Prostate gland (tissue), 2 donors: ENCODE measurements at regions not wholly inside any gene's neighbourhood (a gene's known extent, or its start where the extent isn't known, plus 50 kb on each side); places are given as distances from the start of the nearest gene placed in this dataset.

Experiments
- DNase-seq: peaks from one replicate; pipeline ENCODE4 v3.0.0-alpha.2; 2019; ENCODE audit warnings: low spot score
- H3K27ac ChIP-seq, 2 donors: fragments of 200-600 bp; sonication (generic); 2 replicates each; pipeline ENCODE4 v1.5.1; 2017 to 2019
- H3K27me3 ChIP-seq: fragments of 200-600 bp; sonication (generic); replicated peaks from 2 replicates; pipeline ENCODE4 v1.5.1; 2019; ENCODE audit not compliant: insufficient read depth
- H3K36me3 ChIP-seq, 2 donors: fragments of 200-600 bp; sonication (generic); 1 replicate in 1 of 2; 2 replicates in 1 of 2; pipeline versions ENCODE4 v1.5.1 to v1.8.1; 2017 to 2019
- H3K4me1 ChIP-seq: fragments of 200-600 bp; sonication (generic); replicated peaks from 2 replicates; pipeline ENCODE4 v1.5.1; 2019
- H3K4me3 ChIP-seq, 2 donors: fragments of 200-600 bp; sonication (generic); 2 replicates each; pipeline ENCODE4 v1.5.1; 2017 to 2019
- H3K9me3 ChIP-seq: fragments of 200-600 bp; sonication (generic); 2 replicates; pipeline ENCODE4 v1.5.1; 2017
- POLR2A ChIP-seq: fragments of 450-650 bp; IDR thresholded peaks from one replicate; pipeline ENCODE4 v1.6.1; 2016; ENCODE audit warnings: antibody characterized with exemption, mild to moderate bottlenecking
- POLR2AphosphoS5 ChIP-seq: sonication (generic); formaldehyde crosslinking; IDR thresholded peaks from one replicate; pipeline ENCODE4 v1.6.1; 2017; ENCODE audit warnings: antibody characterized with exemption
- WGBS: methylation state at CpG from one replicate; pipeline ENCODE4 v1.1.5; 2018; 5-methylcytosine and 5-hydroxymethylcytosine counted together
- intact Hi-C: fragments of 100-400 bp; cut with DNase I; formaldehyde crosslinking; loops from one replicate; pipeline ENCODE4 v1.14.2; 2022
- TF ChIP-seq, protein P1 (sequence below), 4 experiments: fragments of 200-600 bp in 2 of 4; fragments of 450-650 bp in 2 of 4; sonication (generic) in 2 of 4; IDR thresholded peaks; 1 replicate in 3 of 4; 2 replicates in 1 of 4; pipeline ENCODE4 v1.5.1; 2016 to 2019; ENCODE audit warnings: antibody characterized with exemption in 4 of 4, mild to moderate bottlenecking in 2 of 4, moderate library complexity in 2 of 4

DNA sequence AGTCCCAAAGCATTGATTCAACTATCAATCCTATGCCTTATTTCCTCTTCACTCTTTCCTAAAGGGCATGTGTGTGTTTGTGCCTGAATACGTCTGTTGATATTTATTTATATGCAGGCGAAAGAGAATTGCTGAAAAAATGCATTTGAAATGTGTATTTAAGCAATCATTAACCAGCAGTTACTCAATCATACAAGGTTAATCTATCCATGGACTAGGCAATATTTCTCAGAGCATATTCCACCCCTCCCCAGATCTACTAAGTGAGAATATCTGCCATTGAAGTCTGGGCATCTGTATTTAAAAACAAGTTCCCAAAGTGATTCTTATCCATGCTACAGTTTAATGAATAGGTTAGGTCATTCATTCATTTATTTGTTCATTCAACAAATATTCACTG lies 113.6 kb downstream of the RASGEF1B start:
- Histone ChIP-seq H3K27ac (no peak overlapping the region), H3K27me3 (no peaks in the 10 kb centered on the region), H3K36me3 (no peaks in the 10 kb centered on the region), H3K4me3 (no peak overlapping the region), H3K9me3 (no peaks in the 10 kb centered on the region), H3K4me1 (no peaks in the 10 kb centered on the region)
- DNase-seq = no peak
- 61% methylated on average over 2 of the region's 2 CpGs for WGBS
- intact Hi-C loops = no loop called here
- no peak for TF ChIP-seq POLR2AphosphoS5
- TF ChIP-seq POLR2A = no peak
- TF ChIP-seq, protein P1, sequence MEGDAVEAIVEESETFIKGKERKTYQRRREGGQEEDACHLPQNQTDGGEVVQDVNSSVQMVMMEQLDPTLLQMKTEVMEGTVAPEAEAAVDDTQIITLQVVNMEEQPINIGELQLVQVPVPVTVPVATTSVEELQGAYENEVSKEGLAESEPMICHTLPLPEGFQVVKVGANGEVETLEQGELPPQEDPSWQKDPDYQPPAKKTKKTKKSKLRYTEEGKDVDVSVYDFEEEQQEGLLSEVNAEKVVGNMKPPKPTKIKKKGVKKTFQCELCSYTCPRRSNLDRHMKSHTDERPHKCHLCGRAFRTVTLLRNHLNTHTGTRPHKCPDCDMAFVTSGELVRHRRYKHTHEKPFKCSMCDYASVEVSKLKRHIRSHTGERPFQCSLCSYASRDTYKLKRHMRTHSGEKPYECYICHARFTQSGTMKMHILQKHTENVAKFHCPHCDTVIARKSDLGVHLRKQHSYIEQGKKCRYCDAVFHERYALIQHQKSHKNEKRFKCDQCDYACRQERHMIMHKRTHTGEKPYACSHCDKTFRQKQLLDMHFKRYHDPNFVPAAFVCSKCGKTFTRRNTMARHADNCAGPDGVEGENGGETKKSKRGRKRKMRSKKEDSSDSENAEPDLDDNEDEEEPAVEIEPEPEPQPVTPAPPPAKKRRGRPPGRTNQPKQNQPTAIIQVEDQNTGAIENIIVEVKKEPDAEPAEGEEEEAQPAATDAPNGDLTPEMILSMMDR (IDR thresholded peaks at IDR 0.05) = no peak

DNA sequence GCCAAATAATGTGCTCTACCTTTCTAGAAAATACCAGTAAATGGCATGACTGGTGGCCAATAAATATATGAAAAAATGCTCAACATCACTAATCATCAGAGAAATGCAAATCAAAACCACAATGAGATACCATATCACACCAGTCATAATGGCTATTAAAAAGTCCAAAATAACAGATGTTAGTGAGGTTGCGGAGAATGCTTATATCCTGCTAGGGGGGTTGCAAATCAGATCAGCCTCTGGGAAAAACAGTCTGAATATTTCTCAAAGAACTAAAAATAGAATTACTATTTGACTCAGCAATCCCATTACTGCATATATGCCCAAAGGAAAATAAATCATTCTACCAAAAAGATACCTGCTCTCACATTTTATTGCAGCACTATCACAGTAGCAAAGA lies 115.1 kb downstream of the RASGEF1B start:
- Histone ChIP-seq H3K27ac (no peak overlapping the region), H3K36me3 (no peaks in the 10 kb centered on the region), H3K9me3 (no peaks in the 10 kb centered on the region), H3K27me3 (no peaks in the 10 kb centered on the region), H3K4me1 (no peaks in the 10 kb centered on the region), H3K4me3 (no peak overlapping the region)
- no peak for DNase-seq
- TF ChIP-seq POLR2A = no peak
- TF ChIP-seq, protein P1 (IDR thresholded peaks at IDR 0.05) = no peak
- no peak for TF ChIP-seq POLR2AphosphoS5
- intact Hi-C loops = no loop called here
- 100% methylated on average over 1 of the region's 1 CpG for WGBS

DNA sequence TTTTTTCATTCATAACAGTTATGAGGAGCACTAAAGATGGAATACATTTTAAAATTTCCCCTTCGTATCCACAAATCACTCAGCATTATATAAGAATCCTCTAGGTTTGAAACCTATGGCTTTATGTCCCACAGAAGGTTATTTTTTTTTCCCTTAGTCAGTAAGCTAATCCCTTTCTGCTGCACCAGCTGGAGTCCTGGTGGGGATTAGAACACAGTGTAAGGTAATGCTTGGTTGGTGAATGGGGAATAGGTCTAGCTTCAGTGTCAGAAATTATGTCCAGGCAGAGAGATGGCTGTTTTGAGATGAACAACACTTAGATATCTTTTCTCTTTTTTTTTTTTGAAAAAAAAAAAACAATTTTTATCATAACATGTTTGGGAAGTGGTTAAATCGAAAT lies 116.6 kb downstream of the RASGEF1B start:
- Histone ChIP-seq H3K36me3 (no peaks in the 10 kb centered on the region), H3K27ac (no peak overlapping the region), H3K4me1 (no peaks in the 10 kb centered on the region), H3K9me3 (no peaks in the 10 kb centered on the region), H3K27me3 (no peaks in the 10 kb centered on the region), H3K4me3 (no peak overlapping the region)
- 94% methylated on average over 2 of the region's 2 CpGs for WGBS
- no peak for DNase-seq
- intact Hi-C loops = no loop called here
- TF ChIP-seq, protein P1 (IDR thresholded peaks at IDR 0.05) = no peak
- no peak for TF ChIP-seq POLR2AphosphoS5
- no peak for TF ChIP-seq POLR2A

DNA sequence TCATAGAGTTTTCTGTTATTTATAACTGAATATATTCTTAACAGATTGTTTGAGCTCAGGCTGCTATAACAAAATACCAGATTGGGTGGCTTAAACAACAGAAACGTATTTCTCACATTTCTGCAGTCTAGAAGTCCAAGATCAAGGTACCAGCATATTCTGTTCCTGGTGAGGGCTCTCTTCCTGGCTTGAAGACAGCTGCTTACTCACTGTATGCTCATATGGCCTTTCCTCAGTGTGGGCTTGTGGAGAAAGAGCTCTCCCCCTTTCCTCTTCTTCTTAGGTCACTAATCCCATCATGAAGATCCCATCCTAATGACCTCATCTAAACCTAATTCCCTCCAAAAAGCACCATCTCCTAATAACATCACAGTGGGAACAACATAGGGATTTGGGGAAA lies 117.8 kb downstream of the RASGEF1B start:
- H3K9me3 ChIP-seq = no peaks in the 10 kb centered on the region
- TF ChIP-seq, protein P1 (IDR thresholded peaks at IDR 0.05) = no peak
- TF ChIP-seq POLR2AphosphoS5 (no peak), POLR2A (no peak)
- H3K4me1 ChIP-seq = no peaks in the 10 kb centered on the region
- intact Hi-C loops = loop anchor here (2.0 kb wide), 1 partner anchor 283 kb away; no protein-coding TSS in a partner anchor
- H3K4me3 ChIP-seq = no peak overlapping the region
- DNase-seq = no peak
- 72% methylated on average over 1 of the region's 1 CpG for WGBS
- no peaks in the 10 kb centered on the region for H3K27me3 ChIP-seq
- H3K36me3 ChIP-seq = no peaks in the 10 kb centered on the region
- H3K27ac ChIP-seq = no peak overlapping the region

DNA sequence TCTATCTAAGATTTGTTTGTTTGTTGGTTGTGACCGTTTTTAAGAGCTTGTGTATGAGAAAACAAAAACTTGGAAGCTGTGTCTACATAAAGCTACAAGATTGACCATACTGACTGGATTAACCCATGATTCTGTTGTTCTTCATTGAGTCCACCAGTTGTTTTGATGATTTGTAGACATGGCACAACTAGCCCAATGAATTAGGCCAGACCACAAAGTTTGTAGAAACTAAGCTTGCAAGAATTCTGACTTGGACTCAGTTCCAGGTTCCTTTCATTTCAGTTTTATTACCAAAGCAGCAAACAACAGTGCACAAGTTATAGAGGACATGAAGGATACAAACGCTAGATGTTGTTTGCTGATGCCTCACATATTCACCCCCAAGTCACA lies 119.3 kb downstream of the RASGEF1B start:
- WGBS = 42% methylated on average over 2 of the region's 2 CpGs
- TF ChIP-seq, protein P1 (IDR thresholded peaks at IDR 0.05) = no peak
- no peak for TF ChIP-seq POLR2AphosphoS5
- no peak for TF ChIP-seq POLR2A
- Histone ChIP-seq H3K9me3 (no peaks in the 10 kb centered on the region), H3K27me3 (no peaks in the 10 kb centered on the region), H3K27ac (no peak overlapping the region), H3K36me3 (no peaks in the 10 kb centered on the region), H3K4me1 (no peaks in the 10 kb centered on the region), H3K4me3 (no peak overlapping the region)
- intact Hi-C loops = loop anchor here (2.0 kb wide), 1 partner anchor 282 kb away; no protein-coding TSS in a partner anchor
- no peak for DNase-seq
